MM.1S (cell line): ENCODE measurements at regions not wholly inside any gene's neighbourhood (a gene's known extent, or its start where the extent isn't known, plus 50 kb on each side); places are given as distances from the start of the nearest gene placed in this dataset.

Source experiments
- DNase-seq: peaks from one replicate; pipeline ENCODE4 v3.0.0-alpha.2; 2015
- H2AFZ ChIP-seq: fragments of 300-600 bp; sonication (generic); 2 replicates; pipeline ENCODE4 v1.6.0; 2016; ENCODE audit warnings: antibody characterized with exemption, low read length
- H3F3A ChIP-seq: fragments of 300-600 bp; sonication (generic); 2 replicates; pipeline ENCODE4 v1.6.1; 2016; ENCODE audit warnings: mild to moderate bottlenecking, antibody characterized with exemption, low read length, moderate library complexity, mixed read lengths; ENCODE audit not compliant: insufficient read depth
- H3K27ac ChIP-seq: fragments of 300-600 bp; sonication (generic); 2 replicates; pipeline ENCODE4 v1.5.1; 2016; ENCODE audit warnings: mild to moderate bottlenecking, low read length
- H3K27me3 ChIP-seq: fragments of 300-600 bp; sonication (generic); replicated peaks from 2 replicates; pipeline ENCODE4 v1.6.0; 2016; ENCODE audit warnings: low read length; ENCODE audit not compliant: insufficient read depth
- H3K36me3 ChIP-seq: fragments of 300-600 bp; sonication (generic); replicated peaks from 2 replicates; pipeline ENCODE4 v1.6.1; 2016; ENCODE audit warnings: mild to moderate bottlenecking, low read length, mixed read lengths; ENCODE audit not compliant: insufficient read depth
- H3K4me1 ChIP-seq: fragments of 300-600 bp; sonication (generic); 2 replicates; pipeline ENCODE4 v1.6.1; 2016; ENCODE audit warnings: low read length, mixed read lengths
- H3K4me2 ChIP-seq: fragments of 300-600 bp; sonication (generic); 2 replicates; pipeline ENCODE4 v1.6.0; 2016; ENCODE audit warnings: low read depth, low read length
- H3K4me3 ChIP-seq: fragments of 300-600 bp; sonication (generic); 2 replicates; pipeline ENCODE4 v1.5.1; 2016; ENCODE audit warnings: low read length, mixed read lengths
- H3K79me2 ChIP-seq: fragments of 300-600 bp; sonication (generic); 2 replicates; pipeline ENCODE4 v1.6.1; 2016; ENCODE audit warnings: mixed run types, low read length, mixed read lengths
- H3K9ac ChIP-seq: fragments of 300-600 bp; sonication (generic); 2 replicates; pipeline ENCODE4 v1.6.1; 2016; ENCODE audit warnings: low read length, mixed read lengths
- H3K9me2 ChIP-seq: fragments of 300-600 bp; sonication (generic); replicated peaks from 2 replicates; pipeline ENCODE4 v1.6.1; 2016; ENCODE audit warnings: mild to moderate bottlenecking, low read length, mixed read lengths; ENCODE audit not compliant: insufficient read depth
- H3K9me3 ChIP-seq: fragments of 300-600 bp; sonication (generic); replicated peaks from 2 replicates; pipeline ENCODE4 v1.6.1; 2016; ENCODE audit warnings: mild to moderate bottlenecking, low read length, mixed read lengths; ENCODE audit not compliant: insufficient read depth
- H4K20me1 ChIP-seq: fragments of 300-600 bp; sonication (generic); 2 replicates; pipeline ENCODE4 v1.6.1; 2016; ENCODE audit warnings: mild to moderate bottlenecking, low read length, moderate library complexity, mixed read lengths; ENCODE audit not compliant: insufficient read depth
- EZH2 ChIP-seq: fragments of 300-600 bp; sonication (generic); optimal IDR thresholded peaks from 2 replicates; pipeline ENCODE3; 2017; ENCODE audit warnings: low read depth, mild to moderate bottlenecking, antibody characterized with exemption, low read length, mixed read lengths
- EZH2phosphoT487 ChIP-seq: fragments of 300-600 bp; sonication (generic); IDR thresholded peaks from 2 replicates; pipeline ENCODE4 v1.6.1; 2018; ENCODE audit warnings: antibody characterized with exemption, low read length
- TF ChIP-seq, protein P1 (sequence below): fragments of 300-600 bp; sonication (generic); IDR thresholded peaks from 2 replicates; pipeline ENCODE4 v1.5.1; 2016; ENCODE audit warnings: antibody characterized with exemption, low read length, mixed read lengths

DNA sequence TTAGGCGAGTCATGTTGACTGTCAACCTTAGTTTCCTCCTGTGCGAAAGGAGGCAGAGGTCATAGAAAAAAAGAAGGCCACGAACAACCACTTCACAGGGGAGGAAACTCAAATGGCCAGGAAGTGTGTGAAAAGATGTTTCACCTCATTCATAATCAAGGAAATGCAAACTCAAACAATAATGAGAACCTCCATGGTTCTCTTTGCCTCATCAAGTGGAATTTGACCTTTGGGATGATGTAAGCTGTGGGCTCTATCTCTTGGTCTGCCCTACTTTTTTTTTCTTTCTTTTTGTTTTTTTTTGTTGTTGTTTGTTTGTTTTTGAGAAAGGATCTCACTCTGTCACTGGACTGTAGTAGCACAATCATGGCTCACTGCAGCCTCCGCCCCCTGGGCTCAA is 55.9 kb upstream of the GRHL3 start:
- Histone ChIP-seq H3K4me3 (no peak overlapping the region), H2AFZ (no peak overlapping the region), H3K9ac (no peak overlapping the region), H3K27me3 (no peaks in the 10 kb centered on the region), H3K4me2 (no peak overlapping the region), H4K20me1 (no peaks in the 10 kb centered on the region), H3K4me1 (no peaks in the 10 kb centered on the region), H3K9me3 (no peaks in the 10 kb centered on the region), H3K27ac (no peak overlapping the region), H3K79me2 (no peaks in the 10 kb centered on the region), H3K36me3 (no peaks in the 10 kb centered on the region), H3K9me2 (no peaks in the 10 kb centered on the region), H3F3A (no peaks in the 10 kb centered on the region)
- DNase-seq: no peak
- TF ChIP-seq, protein P1, sequence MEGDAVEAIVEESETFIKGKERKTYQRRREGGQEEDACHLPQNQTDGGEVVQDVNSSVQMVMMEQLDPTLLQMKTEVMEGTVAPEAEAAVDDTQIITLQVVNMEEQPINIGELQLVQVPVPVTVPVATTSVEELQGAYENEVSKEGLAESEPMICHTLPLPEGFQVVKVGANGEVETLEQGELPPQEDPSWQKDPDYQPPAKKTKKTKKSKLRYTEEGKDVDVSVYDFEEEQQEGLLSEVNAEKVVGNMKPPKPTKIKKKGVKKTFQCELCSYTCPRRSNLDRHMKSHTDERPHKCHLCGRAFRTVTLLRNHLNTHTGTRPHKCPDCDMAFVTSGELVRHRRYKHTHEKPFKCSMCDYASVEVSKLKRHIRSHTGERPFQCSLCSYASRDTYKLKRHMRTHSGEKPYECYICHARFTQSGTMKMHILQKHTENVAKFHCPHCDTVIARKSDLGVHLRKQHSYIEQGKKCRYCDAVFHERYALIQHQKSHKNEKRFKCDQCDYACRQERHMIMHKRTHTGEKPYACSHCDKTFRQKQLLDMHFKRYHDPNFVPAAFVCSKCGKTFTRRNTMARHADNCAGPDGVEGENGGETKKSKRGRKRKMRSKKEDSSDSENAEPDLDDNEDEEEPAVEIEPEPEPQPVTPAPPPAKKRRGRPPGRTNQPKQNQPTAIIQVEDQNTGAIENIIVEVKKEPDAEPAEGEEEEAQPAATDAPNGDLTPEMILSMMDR: no peak
- TF ChIP-seq EZH2 (no peak), EZH2phosphoT487 (no peak)

DNA sequence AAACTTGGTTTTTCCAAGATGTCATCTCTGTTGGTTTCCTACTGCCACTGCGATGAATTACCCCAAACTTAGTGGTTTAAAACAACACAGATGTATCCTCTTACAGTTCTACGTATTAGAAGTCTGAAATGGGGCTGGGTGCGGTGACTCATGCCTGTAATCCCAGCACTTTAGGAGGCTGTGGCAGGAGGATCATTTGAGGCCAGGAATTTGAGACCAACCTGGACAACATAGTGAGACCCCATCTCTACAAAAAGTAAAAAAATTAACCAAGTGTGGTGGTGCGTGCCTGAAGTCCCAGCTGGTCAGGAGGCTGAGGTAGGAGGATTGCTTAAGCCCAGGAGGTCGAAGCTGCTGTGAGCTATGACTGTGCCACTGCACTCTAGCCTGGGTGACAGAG is 57.2 kb upstream of the GRHL3 start:
- peaks cover 10% of the 10 kb centered on the region for H3K27me3 ChIP-seq

DNA sequence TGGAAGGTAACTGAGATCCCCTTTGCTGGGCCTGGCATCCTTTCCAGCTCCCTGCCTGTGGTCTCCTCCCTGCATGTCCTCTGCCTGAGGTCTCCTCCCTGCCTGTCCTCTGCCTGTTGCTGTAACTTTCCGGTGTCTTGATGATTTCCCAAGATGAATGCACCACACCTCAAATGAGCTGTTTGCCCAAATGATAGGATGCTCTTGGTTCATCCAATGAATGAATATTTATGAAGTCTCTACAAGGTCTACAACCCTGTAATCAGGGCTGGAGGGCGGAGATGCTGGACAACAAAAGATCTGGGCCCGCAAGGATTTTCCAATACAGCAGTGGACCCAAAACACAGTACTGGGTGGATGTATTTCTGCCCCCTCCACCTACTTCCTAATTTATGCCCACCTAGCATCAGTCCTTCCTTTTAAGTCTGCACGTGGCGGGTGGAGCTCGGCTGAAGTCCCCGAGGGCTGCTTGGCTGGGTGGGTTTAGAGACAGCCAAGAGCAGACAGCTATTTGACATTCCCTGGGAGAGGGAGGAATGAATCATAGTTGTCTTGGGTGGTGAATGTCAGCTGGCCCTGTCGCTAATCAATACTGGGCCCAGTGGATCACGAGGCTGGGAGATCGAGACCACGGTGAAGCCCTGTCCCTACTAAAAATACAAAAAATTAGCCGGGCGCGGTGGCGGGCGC is 60.3 kb upstream of the GRHL3 start:
- H3K9me3 ChIP-seq: no peaks in the 10 kb centered on the region
- H3F3A ChIP-seq: peaks cover 3% of the 10 kb centered on the region; the same call in 1 of the 2 replicates
- TF ChIP-seq, protein P1: no peak
- TF ChIP-seq EZH2 (no peak), EZH2phosphoT487 (no peak)
- no peak overlapping the region for H3K4me2 ChIP-seq
- H3K27ac ChIP-seq: no peak overlapping the region
- peaks cover 11% of the 10 kb centered on the region for H3K27me3 ChIP-seq
- DNase-seq: no peak
- no peaks in the 10 kb centered on the region for H4K20me1 ChIP-seq
- H3K79me2 ChIP-seq: no peaks in the 10 kb centered on the region
- H3K4me3 ChIP-seq: no peak overlapping the region
- H3K36me3 ChIP-seq: no peaks in the 10 kb centered on the region
- H3K4me1 ChIP-seq: peaks cover 14% of the 10 kb centered on the region
- no peak overlapping the region for H2AFZ ChIP-seq
- no peak overlapping the region for H3K9ac ChIP-seq
- H3K9me2 ChIP-seq: no peaks in the 10 kb centered on the region

More for the DNA sequence above, 57.2 kb upstream of the GRHL3 start:
- peaks cover 5% of the 10 kb centered on the region for H3K4me1 ChIP-seq
- no peak for DNase-seq
- H4K20me1 ChIP-seq: no peaks in the 10 kb centered on the region
- TF ChIP-seq, protein P1: no peak
- no peak for TF ChIP-seq EZH2
- TF ChIP-seq EZH2phosphoT487: no peak
- H3K9me3 ChIP-seq: no peaks in the 10 kb centered on the region
- no peaks in the 10 kb centered on the region for H3K9me2 ChIP-seq
- no peak overlapping the region for H3K27ac ChIP-seq
- no peak overlapping the region for H3K9ac ChIP-seq
- H3K79me2 ChIP-seq: no peaks in the 10 kb centered on the region
- H3K36me3 ChIP-seq: no peaks in the 10 kb centered on the region
- H3F3A ChIP-seq: peaks cover 1% of the 10 kb centered on the region; the same call in 1 of the 2 replicates
- H3K4me3 ChIP-seq: no peak overlapping the region
- H2AFZ ChIP-seq: no peak overlapping the region
- no peak overlapping the region for H3K4me2 ChIP-seq
